H9 (cell line): ENCODE measurements at regions not wholly inside any gene's neighbourhood (a gene's known extent, or its start where the extent isn't known, plus 50 kb on each side); places are given as distances from the start of the nearest gene placed in this dataset.

ENCODE experiments used
- DNase-seq: peaks from one replicate; pipeline ENCODE4 v3.0.0-alpha.2; 2017
- H2AFZ ChIP-seq: one replicate; pipeline ENCODE4 v1.6.1; 2013; ENCODE audit warnings: mild to moderate bottlenecking, low read length, control low read depth, moderate library complexity
- H2AK5ac ChIP-seq: 2 replicates; pipeline ENCODE4 v1.6.1; 2013; ENCODE audit warnings: low read length, control low read depth, mixed read lengths; ENCODE audit not compliant: insufficient read length
- H2BK120ac ChIP-seq: one replicate; pipeline ENCODE4 v1.6.1; 2013; ENCODE audit warnings: low read depth, mild to moderate bottlenecking, low read length, control low read depth, inconsistent platforms; ENCODE audit not compliant: poor library complexity, severe bottlenecking
- H2BK12ac ChIP-seq: 2 replicates; pipeline ENCODE4 v1.6.1; 2013; ENCODE audit warnings: low read length, control low read depth, mixed read lengths, low read depth; ENCODE audit not compliant: insufficient read length
- H2BK15ac ChIP-seq: 2 replicates; pipeline ENCODE4 v1.6.1; 2013; ENCODE audit warnings: low read depth, low read length, control low read depth
- H2BK20ac ChIP-seq: one replicate; pipeline ENCODE4 v1.6.1; 2013; ENCODE audit warnings: low read depth, mild to moderate bottlenecking, low read length, control low read depth, inconsistent platforms; ENCODE audit not compliant: poor library complexity, severe bottlenecking
- H2BK5ac ChIP-seq: 2 replicates; pipeline ENCODE4 v1.6.1; 2013; ENCODE audit warnings: low read length, control low read depth, mixed read lengths; ENCODE audit not compliant: insufficient read length
- H3K14ac ChIP-seq: 2 replicates; pipeline ENCODE4 v1.6.1; 2013; ENCODE audit warnings: low read length, control low read depth; ENCODE audit not compliant: insufficient read depth
- H3K18ac ChIP-seq: 2 replicates; pipeline ENCODE4 v1.6.1; 2013; ENCODE audit warnings: low read depth, mild to moderate bottlenecking, mixed read lengths, low read length, control low read depth; ENCODE audit not compliant: insufficient read length
- H3K23ac ChIP-seq: 2 replicates; pipeline ENCODE4 v1.6.1; 2013; ENCODE audit warnings: low read length, control low read depth, mixed read lengths, low read depth; ENCODE audit not compliant: insufficient read length
- H3K23me2 ChIP-seq: 2 replicates; pipeline ENCODE4 v1.6.1; 2013; ENCODE audit warnings: low read depth, mild to moderate bottlenecking, mixed read lengths, low read length, control low read depth; ENCODE audit not compliant: insufficient read length, poor library complexity, severe bottlenecking
- H3K27ac ChIP-seq: 2 replicates; pipeline ENCODE4 v1.5.1; 2013; ENCODE audit warnings: low read length, control low read depth, mixed read lengths, low read depth; ENCODE audit not compliant: insufficient read length
- H3K27me3 ChIP-seq: 2 replicates; pipeline ENCODE4 v1.6.1; 2013; ENCODE audit warnings: low read length, control low read depth, inconsistent platforms; ENCODE audit not compliant: insufficient read depth
- H3K4ac ChIP-seq: 2 replicates; pipeline ENCODE4 v1.6.1; 2013; ENCODE audit warnings: low read depth, mild to moderate bottlenecking, control low read depth, inconsistent platforms, low read length, moderate library complexity
- H3K4me1 ChIP-seq: 2 replicates; pipeline ENCODE4 v1.6.1; 2013; ENCODE audit warnings: low read length, control low read depth, inconsistent platforms; ENCODE audit not compliant: insufficient read depth
- H3K4me2 ChIP-seq: 2 replicates; pipeline ENCODE4 v1.6.1; 2013; ENCODE audit warnings: low read length, control low read depth, mixed read lengths; ENCODE audit not compliant: insufficient read length, insufficient read depth
- H3K56ac ChIP-seq: 2 replicates; pipeline ENCODE4 v1.6.1; 2013; ENCODE audit warnings: low read depth, mild to moderate bottlenecking, mixed read lengths, low read length, control low read depth; ENCODE audit not compliant: insufficient read length
- H3K79me1 ChIP-seq: 2 replicates; pipeline ENCODE4 v1.6.1; 2013; ENCODE audit warnings: low read depth, mild to moderate bottlenecking, moderate library complexity, low read length, control low read depth, inconsistent platforms; ENCODE audit not compliant: insufficient read depth, poor library complexity, severe bottlenecking
- H3K79me2 ChIP-seq: 2 replicates; pipeline ENCODE4 v1.6.1; 2013; ENCODE audit warnings: low read length, control low read depth, inconsistent platforms; ENCODE audit not compliant: insufficient read depth
- H3K9ac ChIP-seq: 2 replicates; pipeline ENCODE4 v1.6.1; 2013; ENCODE audit warnings: low read length, control low read depth, mixed read lengths; ENCODE audit not compliant: insufficient read length; ENCODE audit errors: extremely low read depth
- H3K9me3 ChIP-seq: one replicate; pipeline ENCODE4 v1.6.1; 2013; ENCODE audit warnings: low read depth, low read length, inconsistent platforms; ENCODE audit not compliant: control insufficient read depth
- H3T11ph ChIP-seq: one replicate; pipeline ENCODE4 v1.6.1; 2013; ENCODE audit warnings: mild to moderate bottlenecking, low read length, control low read depth, inconsistent platforms
- H4K20me1 ChIP-seq: one replicate; pipeline ENCODE4 v1.6.1; 2013; ENCODE audit not compliant: control insufficient read depth, insufficient read length, insufficient read depth
- H4K5ac ChIP-seq: 2 replicates; pipeline ENCODE4 v1.6.1; 2013; ENCODE audit warnings: low read depth, mild to moderate bottlenecking, mixed read lengths, low read length, control low read depth; ENCODE audit not compliant: insufficient read length
- H4K8ac ChIP-seq: replicated peaks from 2 replicates; pipeline ENCODE4 v1.6.1; 2013; ENCODE audit warnings: low read length, control low read depth, mixed read lengths, low read depth; ENCODE audit not compliant: insufficient read length
- H4K91ac ChIP-seq: 2 replicates; pipeline ENCODE4 v1.6.1; 2013; ENCODE audit warnings: low read depth, mild to moderate bottlenecking, moderate library complexity, mixed read lengths, low read length, control low read depth; ENCODE audit not compliant: insufficient read length
- H3K27ac Mint-ChIP-seq, 3 experiments: 2 replicates in 2 of 3; 3 replicates in 1 of 3; pipeline ENCODE4 v1.8.0; 2020 to 2021; ENCODE audit warnings: mixed read lengths in 3 of 3, mild to moderate bottlenecking in 1 of 3, moderate library complexity in 1 of 3
- H3K27me3 Mint-ChIP-seq: 2 replicates; pipeline ENCODE4 v1.8.0; 2021; ENCODE audit warnings: low read depth, mild to moderate bottlenecking, moderate library complexity, mixed read lengths
- H3K36me3 Mint-ChIP-seq, 3 experiments: 2 replicates in 2 of 3; 3 replicates in 1 of 3; pipeline ENCODE4 v1.8.0; 2020 to 2021; ENCODE audit warnings: low read depth in 3 of 3, mixed read lengths in 3 of 3; ENCODE audit not compliant: insufficient read depth in 1 of 3
- H3K4me1 Mint-ChIP-seq, 2 experiments: 2 replicates each; pipeline ENCODE4 v1.8.0; 2020; ENCODE audit warnings: mixed read lengths in 2 of 2
- H3K4me3 Mint-ChIP-seq, 2 experiments: 2 replicates in 1 of 2; 3 replicates in 1 of 2; pipeline ENCODE4 v1.8.0; 2020 to 2021; ENCODE audit warnings: mild to moderate bottlenecking in 2 of 2, mixed read lengths in 2 of 2, moderate library complexity in 1 of 2
- H3K9me3 Mint-ChIP-seq, 2 experiments: 2 replicates in 1 of 2; 3 replicates in 1 of 2; pipeline ENCODE4 v1.8.0; 2020; ENCODE audit warnings: mild to moderate bottlenecking in 2 of 2, mixed read lengths in 2 of 2, moderate library complexity in 1 of 2
- CTCF ChIP-seq: fragments of 200-600 bp; sonication (generic); conservative IDR thresholded peaks from 3 replicates; pipeline ENCODE4 v1.8.0; 2021; ENCODE audit warnings: antibody characterized with exemption, mild to moderate bottlenecking
- WGBS: extraction: QIAGEN DNeasy Blood & Tissue Kit; methylation state at CpG from one replicate; pipeline ENCODE4 v1.1.7; 2013; ENCODE audit warnings: missing lambda C conversion rate, low lambda C conversion rate, mixed read lengths; ENCODE audit not compliant: insufficient read length; ENCODE audit errors: extremely low coverage; 5-methylcytosine and 5-hydroxymethylcytosine counted together

- H3K4me1 Mint-ChIP-seq: peaks cover 6 to 8% of the 10 kb centered on the region in 2 experiments; a peak in 2 of 4 replicates
- peak; percentile 37; the same call in 1 of the 3 replicates for TF ChIP-seq CTCF
- no peak overlapping the region for H2AK5ac ChIP-seq
- H4K20me1 ChIP-seq: no peaks in the 10 kb centered on the region
- H4K5ac ChIP-seq: no peak overlapping the region
- no peak for DNase-seq
- H3K18ac ChIP-seq: no peak overlapping the region
- no peak overlapping the region for H3K4ac ChIP-seq
- H3T11ph ChIP-seq: no peak overlapping the region
- H3K4me2 ChIP-seq: no peak overlapping the region
- no peaks in the 10 kb centered on the region for H3K36me3 Mint-ChIP-seq
- H3K14ac ChIP-seq: no peak overlapping the region
- H2BK12ac ChIP-seq: no peak overlapping the region
- no peaks in the 10 kb centered on the region for H3K27me3 Mint-ChIP-seq
- H4K8ac ChIP-seq: no peak overlapping the region
- H2BK15ac ChIP-seq: no peak overlapping the region
- H3K9ac ChIP-seq: no peak overlapping the region
- no peak overlapping the region for H2AFZ ChIP-seq
- H4K91ac ChIP-seq: no peak overlapping the region
- H2BK5ac ChIP-seq: no peak overlapping the region
- H3K4me3 Mint-ChIP-seq: no peak overlapping the region
- H3K9me3 ChIP-seq: no peaks in the 10 kb centered on the region
- H3K4me1 ChIP-seq: no peaks in the 10 kb centered on the region
- H3K27ac ChIP-seq: no peak overlapping the region
- H3K27me3 ChIP-seq: no peaks in the 10 kb centered on the region
- no peak overlapping the region for H2BK120ac ChIP-seq
- H3K56ac ChIP-seq: no peak overlapping the region
- no peak overlapping the region for H3K23ac ChIP-seq
- H3K23me2 ChIP-seq: no peaks in the 10 kb centered on the region
- no peaks in the 10 kb centered on the region; a peak in 1 of 5 replicates for H3K9me3 Mint-ChIP-seq
- no peak overlapping the region for H3K27ac Mint-ChIP-seq
- H3K79me1 ChIP-seq: no peaks in the 10 kb centered on the region
- no CpG with 5 or more reads among the region's 4 CpGs for WGBS
- H3K79me2 ChIP-seq: no peaks in the 10 kb centered on the region
- no peak overlapping the region for H2BK20ac ChIP-seq
Observed at GRCh38 chr11:25961539-25961938, 370.4 kb upstream of the ANO3 start.
